HepG2 (cell line): ENCODE measurements at regions not wholly inside any gene's neighbourhood (a gene's known extent, or its start where the extent isn't known, plus 50 kb on each side); places are given as distances from the start of the nearest gene placed in this dataset.

Experiments used
- ARID5B ChIP-seq: IDR thresholded peaks from 2 replicates; pipeline ENCODE4 v1.4.0; 2020; ENCODE audit warnings: mild to moderate bottlenecking, missing genetic modification reagents
- ATF7-NPFF ChIP-seq: sonication (generic); formaldehyde crosslinking; IDR thresholded peaks from 2 replicates; pipeline ENCODE4 v1.8.1; 2023; ENCODE audit warnings: mild to moderate bottlenecking, low read depth, missing genetic modification reagents, moderate library complexity
- CREB3 ChIP-seq: sonication (generic); formaldehyde crosslinking; IDR thresholded peaks from 2 replicates; pipeline ENCODE4 v1.5.0; 2020; ENCODE audit warnings: missing genetic modification reagents
- HMGXB3 ChIP-seq: sonication (generic); formaldehyde crosslinking; IDR thresholded peaks from 2 replicates; pipeline ENCODE4 v1.4.0; 2020; ENCODE audit warnings: missing genetic modification reagents, borderline replicate concordance
- MED13 ChIP-seq: sonication (generic); formaldehyde crosslinking; IDR thresholded peaks from 2 replicates; pipeline ENCODE4 v1.5.0; 2020; ENCODE audit warnings: missing genetic modification reagents
- NFIB ChIP-seq: sonication (generic); formaldehyde crosslinking; IDR thresholded peaks from 2 replicates; pipeline ENCODE4 v1.9.0; 2021; ENCODE audit warnings: missing genetic modification reagents, mild to moderate bottlenecking, borderline replicate concordance
- PITX1 ChIP-seq: sonication (generic); formaldehyde crosslinking; IDR thresholded peaks from 2 replicates; pipeline ENCODE4 v1.5.1; 2020; ENCODE audit warnings: mild to moderate bottlenecking, missing genetic modification reagents
- RXRA ChIP-seq: sonication (generic); formaldehyde crosslinking; IDR thresholded peaks from 2 replicates; pipeline ENCODE4 v1.5.1; 2020; ENCODE audit warnings: missing genetic modification reagents
- ZBTB4 ChIP-seq: sonication (generic); formaldehyde crosslinking; IDR thresholded peaks from 2 replicates; pipeline ENCODE4 v1.4.0; 2020; ENCODE audit warnings: missing genetic modification reagents, mild to moderate bottlenecking, borderline replicate concordance
- ZFP37 ChIP-seq: sonication (generic); formaldehyde crosslinking; IDR thresholded peaks from 2 replicates; pipeline ENCODE4 v1.4.0; 2020; ENCODE audit warnings: missing genetic modification reagents, borderline replicate concordance
- ZFYVE20 ChIP-seq: sonication (generic); formaldehyde crosslinking; IDR thresholded peaks from 2 replicates; pipeline ENCODE4 v1.8.0; 2023; ENCODE audit warnings: low read depth, mild to moderate bottlenecking, moderate library complexity, missing genetic modification reagents, borderline replicate concordance
- ZNF362 ChIP-seq: sonication (generic); formaldehyde crosslinking; IDR thresholded peaks from 2 replicates; pipeline ENCODE4 v1.4.0; 2020; ENCODE audit warnings: missing genetic modification reagents, mild to moderate bottlenecking, borderline replicate concordance
- ZNF44 ChIP-seq: sonication (generic); formaldehyde crosslinking; IDR thresholded peaks from 2 replicates; pipeline ENCODE4 v1.5.1; 2020; ENCODE audit warnings: mild to moderate bottlenecking, missing genetic modification reagents
- ZNF564 ChIP-seq: sonication (generic); formaldehyde crosslinking; IDR thresholded peaks from 2 replicates; pipeline ENCODE4 v1.8.1; 2023; ENCODE audit warnings: mild to moderate bottlenecking, missing genetic modification reagents
- ZSCAN31 ChIP-seq: sonication (generic); formaldehyde crosslinking; IDR thresholded peaks from 2 replicates; pipeline ENCODE4 v1.5.0; 2020; ENCODE audit warnings: low read depth, mild to moderate bottlenecking, missing genetic modification reagents

GRCh38 chr14:54133896-54134295 is 177.3 kb upstream of the BMP4 start (continued):
- no peak for TF ChIP-seq ZFYVE20
- TF ChIP-seq ZNF564 = 0 out of 2 replicates have a peak, but pooled peaks have one; percentile 54
- peak; percentile 55; the same call in 1 of the 2 replicates for TF ChIP-seq ZNF362
- TF ChIP-seq CREB3 = no peak
- TF ChIP-seq PITX1 = peak; percentile 80; the same call in 1 of the 2 replicates
- TF ChIP-seq ZNF44 (CRISPR knock-in tag) = peak; percentile 77; the same call in 1 of the 2 replicates
- TF ChIP-seq MED13 (CRISPR knock-in tag) = peak; percentile 91
- peak; percentile 85; the same call in 1 of the 2 replicates for TF ChIP-seq HMGXB3
- no peak for TF ChIP-seq NFIB (CRISPR knock-in tag)
- TF ChIP-seq ZFP37 = no peak
- peak; percentile 98 for TF ChIP-seq ARID5B (CRISPR knock-in tag)
- no peak for TF ChIP-seq ZBTB4 (CRISPR knock-in tag)
- TF ChIP-seq RXRA = peak; percentile 75; the same call in 1 of the 2 replicates
- TF ChIP-seq ATF7-NPFF (CRISPR knock-in tag) = no peak
- TF ChIP-seq ZSCAN31 (CRISPR knock-in tag) = no peak
